HG02759 (cell line): ENCODE measurements at regions not wholly inside any gene's neighbourhood (a gene's known extent, or its start where the extent isn't known, plus 50 kb on each side); places are given as distances from the start of the nearest gene placed in this dataset.
A peak's percentile ranks its signal among the peaks of the same experiment; 100 is the strongest.

ENCODE experiments used
- ATAC-seq: cut with Tn5 transposase; IDR thresholded peaks from one replicate; pipeline ENCODE4 v1.9.1; 2021; ENCODE audit warnings: mild to moderate bottlenecking, moderate library complexity; ENCODE audit not compliant: unreplicated experiment

- no peak for ATAC-seq
These were observed 764.6 kb downstream of the TSN start for GRCh38 chr2:122519821-122520611.

DNA sequence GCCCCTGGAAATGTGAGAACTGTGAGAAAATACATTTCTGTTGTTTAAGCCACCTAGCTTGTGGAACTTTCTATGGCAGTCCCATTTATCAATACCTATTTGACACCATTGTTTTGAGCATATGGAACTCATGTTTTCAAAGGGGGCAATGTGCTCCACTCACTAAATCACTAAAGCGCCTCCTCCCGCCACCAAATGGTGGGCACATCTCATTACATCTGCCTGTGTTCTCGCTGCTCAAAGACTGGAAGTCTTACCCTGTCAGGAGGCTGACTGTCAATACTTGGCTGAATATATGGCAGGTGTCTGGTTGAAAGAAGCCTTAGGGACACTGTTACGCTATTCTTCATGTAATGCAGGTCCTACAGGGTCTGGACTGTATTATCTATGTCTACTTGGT is 767.7 kb downstream of the TSN start:
- ATAC-seq = no peak

- no peak for ATAC-seq
These were observed 768.5 kb downstream of the TSN start for GRCh38 chr2:122523981-122524380.

GRCh38 chr2:122525336-122525735 is 769.9 kb downstream of the TSN start:
- ATAC-seq = no peak

GRCh38 chr2:122528061-122528460 is 772.6 kb downstream of the TSN start:
- no peak for ATAC-seq

- no peak for ATAC-seq
These were observed 773.7 kb downstream of the TSN start for GRCh38 chr2:122528958-122529705.

GRCh38 chr2:122530814-122531213 is 775.4 kb downstream of the TSN start:
- peak; percentile 87 for ATAC-seq

GRCh38 chr2:122531290-122532071 is 776.0 kb downstream of the TSN start:
- ATAC-seq = no peak

GRCh38 chr2:122532072-122532344 is 776.6 kb downstream of the TSN start:
- no peak for ATAC-seq

DNA sequence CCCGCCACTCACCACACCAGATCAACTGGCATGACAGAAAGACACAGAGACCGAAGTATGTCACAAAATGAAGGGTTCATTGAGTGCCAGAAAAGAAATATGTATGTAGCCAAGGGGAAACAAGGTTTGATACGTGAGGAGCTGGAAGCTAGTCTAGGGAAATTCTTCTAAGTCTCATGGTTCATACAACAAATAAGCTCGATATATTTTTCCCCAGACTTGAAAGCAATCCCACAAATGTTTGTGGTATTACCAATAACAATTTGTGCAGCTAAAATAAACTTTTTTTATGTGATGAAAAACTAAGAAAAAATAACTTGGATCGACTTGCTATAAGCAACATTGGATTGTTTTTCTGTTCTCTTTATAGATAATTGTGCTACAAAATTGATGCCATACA is 777.0 kb downstream of the TSN start:
- ATAC-seq = no peak

- ATAC-seq = no peak
These were observed 780.6 kb downstream of the TSN start for GRCh38 chr2:122535960-122536505.

GRCh38 chr2:122539311-122539710 is 783.9 kb downstream of the TSN start:
- no peak for ATAC-seq

- ATAC-seq = no peak
These were observed 784.5 kb downstream of the TSN start for GRCh38 chr2:122539920-122540319.

- ATAC-seq = no peak
These were observed 786.8 kb downstream of the TSN start for GRCh38 chr2:122542236-122542635.

DNA sequence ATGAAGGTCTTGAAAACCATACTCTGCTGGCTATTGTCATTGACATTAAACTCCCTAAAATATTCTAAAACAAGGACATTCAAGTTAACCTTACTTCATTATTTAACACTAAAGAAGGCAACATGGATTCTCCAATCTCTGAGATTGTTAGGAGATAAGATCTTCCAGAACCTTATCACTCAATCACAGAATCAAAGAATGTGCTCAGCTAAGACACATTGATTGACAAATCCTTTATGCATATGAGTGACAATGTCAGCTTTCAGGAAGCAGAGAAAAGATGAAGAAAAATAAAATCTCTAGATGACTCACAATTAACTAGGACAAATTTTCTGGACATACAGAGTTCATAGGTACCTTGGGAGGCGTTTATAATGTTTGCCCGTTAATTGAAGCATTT is 787.2 kb downstream of the TSN start:
- ATAC-seq = no peak

GRCh38 chr2:122543815-122544214 is 788.4 kb downstream of the TSN start:
- no peak for ATAC-seq

DNA sequence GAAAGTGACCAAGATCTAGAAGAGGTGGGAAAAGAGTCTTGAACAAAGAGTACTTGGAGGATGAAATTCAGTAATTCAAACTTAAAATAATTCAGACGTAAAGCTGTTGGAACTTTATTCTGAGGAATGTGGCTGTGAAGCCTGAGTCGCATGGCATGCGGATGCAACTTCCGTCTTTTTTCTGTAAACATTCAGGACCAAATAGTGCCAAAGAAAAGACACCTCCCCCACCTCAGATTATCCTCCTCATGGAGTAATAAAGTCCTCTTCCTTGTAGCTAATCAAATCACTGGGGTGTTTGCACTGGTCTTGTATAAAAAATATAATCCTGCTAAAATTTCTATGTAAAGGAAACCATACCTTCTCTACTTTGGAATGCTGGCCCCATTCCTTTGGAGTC is 790.4 kb downstream of the TSN start:
- ATAC-seq = no peak

GRCh38 chr2:122562775-122563174 is 807.3 kb downstream of the TSN start:
- no peak for ATAC-seq

DNA sequence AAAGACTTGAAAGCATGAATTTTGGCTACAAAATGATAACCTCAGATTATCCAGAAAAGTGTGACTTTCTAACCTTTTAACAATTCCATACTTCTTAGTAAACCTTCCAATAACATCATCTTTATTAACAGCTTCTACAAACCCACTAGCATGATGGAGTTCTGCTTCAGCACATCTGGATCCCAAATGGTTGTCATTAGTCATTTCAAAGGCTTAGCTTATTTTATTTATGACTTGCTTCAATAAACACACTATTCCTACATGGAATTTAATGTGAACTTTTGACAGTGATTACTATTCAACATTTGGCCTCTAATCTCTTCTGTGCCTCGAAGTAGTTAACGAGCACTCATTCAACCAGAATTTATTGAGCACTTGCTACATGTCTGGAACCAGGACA is 808.3 kb downstream of the TSN start:
- ATAC-seq = no peak

- ATAC-seq = no peak
These were observed 809.4 kb downstream of the TSN start for GRCh38 chr2:122564843-122565242.

GRCh38 chr2:122565364-122565763 is 809.9 kb downstream of the TSN start:
- ATAC-seq = no peak

DNA sequence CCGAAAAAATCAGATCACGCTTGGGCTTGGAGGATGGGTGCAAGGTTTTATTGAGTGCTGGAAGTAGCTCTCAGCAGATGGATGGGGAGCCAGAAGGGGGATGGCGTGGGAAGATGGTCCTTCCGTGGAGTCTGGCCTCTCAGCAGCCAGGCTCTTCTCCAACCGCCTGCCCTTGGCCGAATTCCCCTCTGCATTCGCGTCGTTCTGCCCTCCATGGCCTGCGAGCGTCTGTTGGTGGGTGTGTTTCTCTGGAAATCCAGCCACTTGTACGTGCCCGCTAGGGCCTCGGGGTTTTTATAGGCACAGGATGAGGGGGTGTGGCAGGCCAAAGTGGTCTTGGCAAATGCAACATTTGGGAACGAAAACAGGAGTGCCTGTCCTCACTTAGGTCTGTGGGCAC is 815.2 kb downstream of the TSN start:
- ATAC-seq = no peak
